ENCODE measurements at regions not wholly inside any gene's neighbourhood (a gene's known extent, or its start where the extent isn't known, plus 50 kb on each side); places are given as distances from the start of the nearest gene placed in this dataset.
A peak's percentile ranks its signal among the peaks of the same experiment; 100 is the strongest.

GRCh38 chr14:22334275-22334577 is 254.8 kb downstream of the DAD1 start:
- TF ChIP-seq FOXK2 (IDR thresholded peaks at IDR 0.05) (no peak), FOXA1 (IDR thresholded peaks at IDR 0.05) (no peak), NFRKB (IDR thresholded peaks at IDR 0.05) (no peak), ZNF384 (IDR thresholded peaks at IDR 0.05) (no peak), PKNOX1 (IDR thresholded peaks at IDR 0.05) (no peak), BHLHE40 (IDR thresholded peaks at IDR 0.05; ENCODE audit: borderline replicate concordance) (no peak), ARNT (IDR thresholded peaks at IDR 0.05) (no peak), ELF4 (IDR thresholded peaks at IDR 0.05) (no peak), SUZ12 (IDR thresholded peaks at IDR 0.05) (no peak), LEF1 (IDR thresholded peaks at IDR 0.05; ENCODE audit: borderline replicate concordance) (no peak), SP1 (IDR thresholded peaks at IDR 0.05) (no peak), CTBP1 (IDR thresholded peaks at IDR 0.05; ENCODE audit: borderline replicate concordance) (no peak), TARDBP (IDR thresholded peaks at IDR 0.05) (no peak), HDGF (IDR thresholded peaks at IDR 0.05; ENCODE audit: borderline replicate concordance) (no peak), L3MBTL2 (conservative IDR thresholded peaks at IDR 0.05) (no peak), FOXM1 (IDR thresholded peaks at IDR 0.05; ENCODE audit: borderline replicate concordance) (no peak)
- ChIA-PET POLR2A (no interaction called here), CTCF (interaction anchor here (1.1 to 1.7 kb wide), 3 partner anchors 41 to 221 kb away, joined by 3 to 7 read pairs (median 4); no protein-coding TSS in a partner anchor)
- no peak for DNase-seq (ENCODE audit: extremely low spot score)

GRCh38 chr14:22333422-22334274 is 255.4 kb downstream of the DAD1 start:
- TF ChIP-seq TARDBP (IDR thresholded peaks at IDR 0.05) (no peak), SUZ12 (IDR thresholded peaks at IDR 0.05) (no peak), FOXA1 (IDR thresholded peaks at IDR 0.05) (peak; percentile 32; the same call in 1 of the 2 replicates), LEF1 (IDR thresholded peaks at IDR 0.05; ENCODE audit: borderline replicate concordance) (no peak), ZNF384 (IDR thresholded peaks at IDR 0.05) (no peak), PKNOX1 (IDR thresholded peaks at IDR 0.05) (peak; percentile 87), ARNT (IDR thresholded peaks at IDR 0.05) (no peak), FOXK2 (IDR thresholded peaks at IDR 0.05) (no peak), BHLHE40 (IDR thresholded peaks at IDR 0.05; ENCODE audit: borderline replicate concordance) (no peak), FOXM1 (IDR thresholded peaks at IDR 0.05; ENCODE audit: borderline replicate concordance) (no peak), HDGF (IDR thresholded peaks at IDR 0.05; ENCODE audit: borderline replicate concordance) (no peak), NFRKB (IDR thresholded peaks at IDR 0.05) (no peak), ELF4 (IDR thresholded peaks at IDR 0.05) (no peak), CTBP1 (IDR thresholded peaks at IDR 0.05; ENCODE audit: borderline replicate concordance) (no peak), L3MBTL2 (conservative IDR thresholded peaks at IDR 0.05) (no peak), SP1 (IDR thresholded peaks at IDR 0.05) (no peak)
- CTCF ChIA-PET, result interaction anchor here (1.1 to 2.4 kb wide), 4 partner anchors 14 to 221 kb away, joined by 3 to 16 read pairs (median 6); no protein-coding TSS in a partner anchor
- POLR2A ChIA-PET, result no interaction called here
- DNase-seq (ENCODE audit: extremely low spot score), result no peak

GRCh38 chr14:22332686-22333421 is 256.2 kb downstream of the DAD1 start:
- DNase-seq (ENCODE audit: extremely low spot score), result no peak
- POLR2A ChIA-PET, result no interaction called here
- TF ChIP-seq FOXM1 (IDR thresholded peaks at IDR 0.05; ENCODE audit: borderline replicate concordance) (no peak), PKNOX1 (IDR thresholded peaks at IDR 0.05) (peak; percentile 60), L3MBTL2 (conservative IDR thresholded peaks at IDR 0.05) (no peak), ARNT (IDR thresholded peaks at IDR 0.05) (no peak), FOXK2 (IDR thresholded peaks at IDR 0.05) (no peak), NFRKB (IDR thresholded peaks at IDR 0.05) (no peak)
- CTCF ChIA-PET, result interaction anchor here (1.6 to 2.4 kb wide), 3 partner anchors 13 to 132 kb away, joined by 4 to 16 read pairs (median 7); no protein-coding TSS in a partner anchor

- CTCF ChIA-PET, result no interaction called here
- TF ChIP-seq TARDBP (IDR thresholded peaks at IDR 0.05) (no peak), FOXK2 (IDR thresholded peaks at IDR 0.05) (no peak), FOXA1 (IDR thresholded peaks at IDR 0.05) (no peak), ARNT (IDR thresholded peaks at IDR 0.05) (no peak), FOXM1 (IDR thresholded peaks at IDR 0.05; ENCODE audit: borderline replicate concordance) (no peak), SP1 (IDR thresholded peaks at IDR 0.05) (no peak)
- no peak for DNase-seq (ENCODE audit: extremely low spot score)
- POLR2A ChIA-PET, result no interaction called here
These were observed 259.7 kb downstream of the DAD1 start for GRCh38 chr14:22329371-22329770.

DNA sequence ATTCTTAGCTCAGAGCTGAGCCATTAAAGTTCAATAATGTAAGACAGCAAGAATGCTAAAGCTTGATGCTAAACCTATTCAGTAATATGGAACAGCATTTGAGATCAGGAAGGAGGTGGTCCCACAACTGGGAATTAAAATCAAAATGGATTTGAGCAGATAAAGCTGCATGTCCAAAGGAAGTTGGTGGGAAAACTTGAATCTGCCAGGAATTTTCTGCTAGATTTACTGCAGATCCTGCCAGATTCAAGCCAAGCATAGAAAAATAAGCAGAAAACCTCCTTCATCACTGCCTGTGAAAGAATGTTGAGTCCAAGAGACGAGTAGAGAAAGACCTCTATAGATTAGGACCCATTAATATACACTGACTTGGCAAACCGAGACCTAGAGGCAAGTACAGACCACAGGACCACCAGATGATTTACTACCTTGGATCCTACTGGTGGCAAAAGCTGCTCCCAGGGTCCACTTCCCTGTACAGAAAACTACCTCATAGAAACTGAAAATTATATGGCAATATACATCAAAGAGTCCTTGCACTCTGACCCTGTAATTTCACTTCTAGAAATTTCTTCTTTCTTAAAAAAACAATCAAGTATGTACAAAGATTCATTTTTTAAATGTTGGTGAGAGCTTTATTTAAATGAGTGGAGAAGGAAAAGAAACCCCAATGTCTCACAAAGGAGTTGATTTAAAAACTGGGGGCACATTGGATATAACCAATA is 263.2 kb downstream of the DAD1 start:
- POLR2A ChIA-PET, result no interaction called here
- TF ChIP-seq ZNF384 (IDR thresholded peaks at IDR 0.05) (no peak), FOXA1 (IDR thresholded peaks at IDR 0.05) (no peak), ELF4 (IDR thresholded peaks at IDR 0.05) (no peak), HDGF (IDR thresholded peaks at IDR 0.05; ENCODE audit: borderline replicate concordance) (no peak), NFRKB (IDR thresholded peaks at IDR 0.05) (no peak), L3MBTL2 (conservative IDR thresholded peaks at IDR 0.05) (no peak), TARDBP (IDR thresholded peaks at IDR 0.05) (no peak), SP1 (IDR thresholded peaks at IDR 0.05) (no peak), LEF1 (IDR thresholded peaks at IDR 0.05; ENCODE audit: borderline replicate concordance) (no peak), CTBP1 (IDR thresholded peaks at IDR 0.05; ENCODE audit: borderline replicate concordance) (no peak)
- CTCF ChIA-PET, result interaction anchor here (0.6 kb wide), 1 partner anchor 497 kb away, joined by 3 read pairs; no protein-coding TSS in a partner anchor
- no peak for DNase-seq (ENCODE audit: extremely low spot score)

Measured in HEK293T (cell line).